ENCODE measurements at regions not wholly inside any gene's neighbourhood (a gene's known extent, or its start where the extent isn't known, plus 50 kb on each side); places are given as distances from the start of the nearest gene placed in this dataset.

DNA sequence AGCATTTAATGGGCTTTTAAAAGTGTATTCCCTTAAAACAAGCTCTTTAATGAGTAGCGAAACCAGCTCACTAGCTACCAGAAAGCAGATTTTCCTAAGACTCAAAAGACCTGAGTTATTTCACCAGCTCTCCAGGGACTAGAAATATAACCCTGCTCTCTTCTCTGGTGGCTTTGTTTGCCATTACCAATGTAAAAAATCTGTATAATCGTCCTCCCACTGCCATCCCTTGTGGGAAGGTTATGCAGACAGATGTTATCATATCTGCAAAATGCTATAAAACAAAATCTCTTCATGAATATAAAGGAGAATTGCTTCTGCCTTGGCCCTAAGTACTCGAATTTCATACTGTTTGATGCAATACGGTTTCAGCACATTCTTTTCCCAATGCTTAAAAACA is 335.2 kb downstream of the NUP35 start:
- H3K27ac ChIP-seq = no peak overlapping the region
- no peak overlapping the region for H3K4me3 ChIP-seq
- 5 to 7% methylated on average over 4 of the region's 4 CpGs for WGBS, 2 experiments (ENCODE audit: low coverage in 1 of 2, low lambda C conversion rate in 2 of 2, missing lambda C conversion rate in 2 of 2)
- no peaks in the 10 kb centered on the region for H3K9me2 ChIP-seq (ENCODE audit: insufficient read depth)
- peaks cover 3% of the 10 kb centered on the region for H3K9me3 ChIP-seq (ENCODE audit: low read depth)
- no peak overlapping the region for H2AFZ ChIP-seq
- H3K4me1 ChIP-seq (ENCODE audit: insufficient read depth) = no peaks in the 10 kb centered on the region
- no peaks in the 10 kb centered on the region for H3F3A ChIP-seq (ENCODE audit: insufficient read depth)
- TF ChIP-seq EZH2phosphoT487 (IDR thresholded peaks at IDR 0.05; ENCODE audit: insufficient read depth, low read depth) (no peak), EZH2 (IDR thresholded peaks at IDR 0.05; ENCODE audit: insufficient read depth, poor library complexity, severe bottlenecking) (no peak)
- no peaks in the 10 kb centered on the region for H3K27me3 ChIP-seq (replicated peaks; ENCODE audit: insufficient read depth)
- no peak overlapping the region for H3K4me2 ChIP-seq (ENCODE audit: unreplicated experiment)
- no peaks in the 10 kb centered on the region for H3K79me2 ChIP-seq (ENCODE audit: insufficient read depth)
- no peaks in the 10 kb centered on the region for H3K36me3 ChIP-seq (ENCODE audit: low read depth)
- no peak overlapping the region for H3K9ac ChIP-seq
- in situ Hi-C loops (cut with MboI) = no loop called here
- DNase-seq = no peak
- no peaks in the 10 kb centered on the region for H4K20me1 ChIP-seq (ENCODE audit: insufficient read depth)

DNA sequence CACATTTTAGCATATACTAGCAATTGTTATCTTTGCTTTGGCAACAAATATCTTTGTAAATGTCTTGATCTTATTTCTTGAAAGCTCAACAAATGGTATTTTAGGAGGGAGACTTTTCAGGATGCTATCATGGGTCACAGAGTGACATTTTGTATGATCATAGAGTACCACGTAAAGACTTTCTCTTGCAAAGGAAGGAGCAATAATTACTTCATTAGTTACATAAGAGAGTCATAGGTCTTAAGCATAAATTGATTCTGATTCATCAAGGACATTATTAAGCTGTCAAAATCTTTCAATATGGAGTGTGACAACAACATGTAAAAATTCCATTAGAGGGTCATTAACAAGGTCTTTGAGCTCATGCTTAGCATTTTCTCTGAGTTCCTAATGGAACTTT is 339.6 kb downstream of the NUP35 start:
- H3K36me3 ChIP-seq (ENCODE audit: low read depth) = no peaks in the 10 kb centered on the region
- TF ChIP-seq EZH2 (IDR thresholded peaks at IDR 0.05; ENCODE audit: insufficient read depth, poor library complexity, severe bottlenecking) (no peak), EZH2phosphoT487 (IDR thresholded peaks at IDR 0.05; ENCODE audit: insufficient read depth, low read depth) (no peak)
- H3K9me3 ChIP-seq (ENCODE audit: low read depth) = peaks cover 3% of the 10 kb centered on the region
- H4K20me1 ChIP-seq (ENCODE audit: insufficient read depth) = no peaks in the 10 kb centered on the region
- no peak overlapping the region for H3K4me2 ChIP-seq (ENCODE audit: unreplicated experiment)
- no peaks in the 10 kb centered on the region for H3K9me2 ChIP-seq (ENCODE audit: insufficient read depth)
- in situ Hi-C loops (cut with MboI) = no loop called here
- no peak overlapping the region for H2AFZ ChIP-seq
- no peaks in the 10 kb centered on the region for H3K27me3 ChIP-seq (replicated peaks; ENCODE audit: insufficient read depth)
- H3K27ac ChIP-seq = no peak overlapping the region
- no peaks in the 10 kb centered on the region for H3F3A ChIP-seq (ENCODE audit: insufficient read depth)
- no peak for DNase-seq
- no peaks in the 10 kb centered on the region for H3K79me2 ChIP-seq (ENCODE audit: insufficient read depth)
- no peaks in the 10 kb centered on the region for H3K4me1 ChIP-seq (ENCODE audit: insufficient read depth)
- H3K4me3 ChIP-seq = no peak overlapping the region
- H3K9ac ChIP-seq = no peak overlapping the region
- WGBS, 2 experiments (ENCODE audit: low coverage in 1 of 2, low lambda C conversion rate in 2 of 2, missing lambda C conversion rate in 2 of 2) = 12 to 38% methylated on average over 1 of the region's 1 CpG

DNA sequence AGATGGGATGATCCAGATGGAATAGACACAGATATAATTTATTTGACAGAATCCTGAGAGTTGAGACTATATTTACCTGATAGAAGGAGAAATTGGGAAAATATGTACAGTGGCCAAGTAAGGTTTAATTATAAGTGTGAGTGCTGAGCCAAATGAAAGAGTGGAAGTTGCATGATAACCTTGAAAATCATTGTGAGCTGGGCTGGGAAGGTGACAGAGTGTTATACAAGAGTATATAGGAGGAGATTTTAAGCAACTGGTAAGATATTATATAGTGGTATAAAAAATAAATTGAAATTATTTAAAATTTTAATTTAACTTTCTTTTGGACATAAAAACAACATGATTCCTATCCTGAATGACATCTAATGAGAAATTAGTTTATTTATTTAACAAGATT is 340.8 kb downstream of the NUP35 start:
- in situ Hi-C loops (cut with MboI) = no loop called here
- Histone ChIP-seq H3K27me3 (replicated peaks; ENCODE audit: insufficient read depth) (no peaks in the 10 kb centered on the region), H3K4me1 (ENCODE audit: insufficient read depth) (no peaks in the 10 kb centered on the region), H3K9ac (no peak overlapping the region), H3K4me3 (no peak overlapping the region), H2AFZ (no peak overlapping the region), H3K4me2 (ENCODE audit: unreplicated experiment) (no peak overlapping the region), H3K36me3 (ENCODE audit: low read depth) (no peaks in the 10 kb centered on the region), H3K9me3 (ENCODE audit: low read depth) (peaks cover 3% of the 10 kb centered on the region), H3K27ac (no peak overlapping the region), H4K20me1 (ENCODE audit: insufficient read depth) (no peaks in the 10 kb centered on the region), H3F3A (ENCODE audit: insufficient read depth) (no peaks in the 10 kb centered on the region), H3K79me2 (ENCODE audit: insufficient read depth) (no peaks in the 10 kb centered on the region), H3K9me2 (ENCODE audit: insufficient read depth) (no peaks in the 10 kb centered on the region)
- TF ChIP-seq EZH2 (IDR thresholded peaks at IDR 0.05; ENCODE audit: insufficient read depth, poor library complexity, severe bottlenecking) (no peak), EZH2phosphoT487 (IDR thresholded peaks at IDR 0.05; ENCODE audit: insufficient read depth, low read depth) (no peak)
- no peak for DNase-seq

DNA sequence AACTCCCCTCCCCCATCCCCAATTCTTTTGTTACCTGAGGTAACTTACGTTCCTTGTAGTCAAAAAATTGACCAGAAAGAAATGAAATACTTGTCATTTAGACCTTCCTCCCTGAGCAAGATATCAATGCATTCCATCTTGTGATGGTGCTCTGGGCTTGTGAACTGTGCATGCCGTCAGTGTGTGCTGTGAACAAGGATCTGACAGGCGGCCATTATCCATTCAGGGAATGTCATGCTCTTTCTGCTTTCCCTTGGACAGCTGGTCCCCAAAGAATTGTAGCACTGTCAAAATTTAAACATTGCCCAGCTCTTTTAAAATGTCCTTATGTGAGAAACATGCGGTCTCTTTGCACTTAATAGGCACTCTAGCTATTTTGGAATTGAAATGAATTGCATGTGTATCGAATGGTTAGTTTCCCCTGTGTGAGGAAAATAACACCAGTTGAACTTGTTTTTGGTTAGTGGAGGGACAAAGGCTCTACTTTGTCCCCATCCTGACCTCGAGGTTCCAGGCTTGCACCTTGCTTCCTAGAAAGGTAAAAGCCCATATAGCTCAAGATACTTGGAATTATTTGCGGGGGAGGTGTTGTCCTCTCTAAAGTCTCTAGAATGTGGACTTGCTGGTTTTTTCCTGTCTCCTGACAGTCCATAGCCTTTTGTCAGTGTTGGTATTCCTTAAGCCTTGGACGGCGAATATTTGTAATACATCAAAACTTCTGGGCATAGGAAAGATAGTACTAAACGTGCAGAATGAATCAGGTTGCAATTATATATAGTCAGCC is 350.9 kb downstream of the NUP35 start:
- H3K4me1 ChIP-seq (ENCODE audit: insufficient read depth) = no peaks in the 10 kb centered on the region
- in situ Hi-C loops (cut with MboI) = no loop called here
- TF ChIP-seq EZH2phosphoT487 (IDR thresholded peaks at IDR 0.05; ENCODE audit: insufficient read depth, low read depth) (no peak), EZH2 (IDR thresholded peaks at IDR 0.05; ENCODE audit: insufficient read depth, poor library complexity, severe bottlenecking) (no peak)
- H3F3A ChIP-seq (ENCODE audit: insufficient read depth) = no peaks in the 10 kb centered on the region
- no peaks in the 10 kb centered on the region for H3K9me3 ChIP-seq (ENCODE audit: low read depth)
- H3K9me2 ChIP-seq (ENCODE audit: insufficient read depth) = no peaks in the 10 kb centered on the region
- 22 to 26% methylated on average over 10 of the region's 10 CpGs for WGBS, 2 experiments (ENCODE audit: low coverage in 1 of 2, low lambda C conversion rate in 2 of 2, missing lambda C conversion rate in 2 of 2)
- no peak overlapping the region for H3K4me3 ChIP-seq
- H3K4me2 ChIP-seq (ENCODE audit: unreplicated experiment) = no peak overlapping the region
- DNase-seq = no peak
- no peaks in the 10 kb centered on the region for H3K27me3 ChIP-seq (replicated peaks; ENCODE audit: insufficient read depth)
- H2AFZ ChIP-seq = no peak overlapping the region
- no peaks in the 10 kb centered on the region for H4K20me1 ChIP-seq (ENCODE audit: insufficient read depth)
- no peak overlapping the region for H3K9ac ChIP-seq
- no peaks in the 10 kb centered on the region for H3K79me2 ChIP-seq (ENCODE audit: insufficient read depth)
- no peaks in the 10 kb centered on the region for H3K36me3 ChIP-seq (ENCODE audit: low read depth)
- no peak overlapping the region for H3K27ac ChIP-seq

DNA sequence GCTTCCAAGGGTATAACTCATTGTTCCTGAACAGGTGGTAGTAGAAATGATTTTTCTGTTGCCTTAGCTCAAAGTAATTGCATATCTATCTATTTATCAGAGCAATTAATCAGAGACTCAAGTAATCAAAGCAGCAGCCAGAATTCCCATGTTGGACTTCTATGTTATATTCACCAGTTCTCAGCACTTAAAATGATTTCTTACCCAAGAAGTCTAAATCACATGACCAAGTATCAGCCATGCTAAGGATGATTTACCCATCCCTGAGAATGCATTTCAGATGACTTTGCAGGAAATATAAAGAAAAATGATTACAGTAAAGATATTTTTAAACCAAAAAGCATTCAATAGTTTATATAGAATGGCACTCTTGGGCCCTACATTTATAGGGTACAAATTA is 352.2 kb downstream of the NUP35 start:
- H3K27me3 ChIP-seq (replicated peaks; ENCODE audit: insufficient read depth) = no peaks in the 10 kb centered on the region

More for the DNA sequence above, 352.2 kb downstream of the NUP35 start:
- no peak for TF ChIP-seq EZH2 (IDR thresholded peaks at IDR 0.05; ENCODE audit: insufficient read depth, poor library complexity, severe bottlenecking)
- TF ChIP-seq EZH2phosphoT487 (IDR thresholded peaks at IDR 0.05; ENCODE audit: insufficient read depth, low read depth) = no peak
- H3K9me3 ChIP-seq (ENCODE audit: low read depth) = no peaks in the 10 kb centered on the region
- H3K79me2 ChIP-seq (ENCODE audit: insufficient read depth) = no peaks in the 10 kb centered on the region
- no peaks in the 10 kb centered on the region for H3K36me3 ChIP-seq (ENCODE audit: low read depth)
- H3K9ac ChIP-seq = no peak overlapping the region
- no peak overlapping the region for H3K4me2 ChIP-seq (ENCODE audit: unreplicated experiment)
- H3K9me2 ChIP-seq (ENCODE audit: insufficient read depth) = no peaks in the 10 kb centered on the region
- no peak overlapping the region for H2AFZ ChIP-seq
- DNase-seq = no peak
- H3F3A ChIP-seq (ENCODE audit: insufficient read depth) = no peaks in the 10 kb centered on the region
- no peaks in the 10 kb centered on the region for H4K20me1 ChIP-seq (ENCODE audit: insufficient read depth)
- H3K27ac ChIP-seq = no peak overlapping the region
- no peaks in the 10 kb centered on the region for H3K4me1 ChIP-seq (ENCODE audit: insufficient read depth)
- in situ Hi-C loops (cut with MboI) = no loop called here
- H3K4me3 ChIP-seq = no peak overlapping the region

Measured in GM23248 (cell line).